ENCODE measurements at regions not wholly inside any gene's neighbourhood (a gene's known extent, or its start where the extent isn't known, plus 50 kb on each side); places are given as distances from the start of the nearest gene placed in this dataset.

DNA sequence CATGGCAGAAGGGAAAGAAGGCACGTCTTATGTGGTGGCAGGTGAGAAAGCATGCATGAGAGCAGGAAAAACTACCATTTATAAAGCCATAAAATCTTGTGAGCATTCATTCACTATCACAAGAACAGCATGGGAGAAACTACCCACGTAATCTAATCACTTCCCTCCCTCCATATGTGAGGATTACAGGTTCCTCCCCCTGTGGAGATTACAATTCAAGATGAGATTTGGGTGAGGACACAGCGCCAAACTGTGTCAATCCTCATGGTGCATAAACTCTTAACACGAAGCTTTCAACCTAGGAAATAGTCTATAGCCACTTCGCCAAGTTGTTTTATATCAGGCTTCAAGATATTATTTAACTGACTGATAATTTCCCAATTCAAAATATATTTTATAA lies 595.5 kb downstream of the FBXO15 start:
- no peak overlapping the region for H3K27ac Mint-ChIP-seq

DNA sequence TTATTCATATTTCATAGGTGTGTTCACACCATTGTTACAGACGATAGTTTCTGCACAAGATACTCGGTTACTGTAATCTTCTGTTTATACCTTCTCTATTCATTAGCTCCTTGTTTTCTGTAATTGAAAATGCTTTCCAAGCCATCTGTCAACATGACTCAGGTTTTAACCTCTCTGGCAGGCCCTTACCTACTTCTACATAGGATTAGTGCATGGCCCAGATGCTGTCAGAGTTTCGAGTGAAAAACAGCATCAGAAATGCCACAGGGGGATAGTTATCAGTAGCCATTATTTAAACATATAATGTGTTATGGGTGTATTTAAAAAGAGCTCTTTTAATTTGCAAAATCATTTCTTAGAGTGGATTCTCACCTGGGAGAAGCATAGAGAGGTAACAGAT lies 596.4 kb downstream of the FBXO15 start:
- Mint-ChIP-seq H3K27me3 (no peaks in the 10 kb centered on the region), H3K4me1 (ENCODE audit: low read depth) (no peaks in the 10 kb centered on the region), H3K27ac (no peak overlapping the region), H3K36me3 (ENCODE audit: insufficient read depth) (peaks cover 1% of the 10 kb centered on the region), H3K4me3 (ENCODE audit: low read depth) (no peak overlapping the region), H3K9me3 (ENCODE audit: low read depth) (peaks cover 4% of the 10 kb centered on the region)
- TF ChIP-seq, protein P1, sequence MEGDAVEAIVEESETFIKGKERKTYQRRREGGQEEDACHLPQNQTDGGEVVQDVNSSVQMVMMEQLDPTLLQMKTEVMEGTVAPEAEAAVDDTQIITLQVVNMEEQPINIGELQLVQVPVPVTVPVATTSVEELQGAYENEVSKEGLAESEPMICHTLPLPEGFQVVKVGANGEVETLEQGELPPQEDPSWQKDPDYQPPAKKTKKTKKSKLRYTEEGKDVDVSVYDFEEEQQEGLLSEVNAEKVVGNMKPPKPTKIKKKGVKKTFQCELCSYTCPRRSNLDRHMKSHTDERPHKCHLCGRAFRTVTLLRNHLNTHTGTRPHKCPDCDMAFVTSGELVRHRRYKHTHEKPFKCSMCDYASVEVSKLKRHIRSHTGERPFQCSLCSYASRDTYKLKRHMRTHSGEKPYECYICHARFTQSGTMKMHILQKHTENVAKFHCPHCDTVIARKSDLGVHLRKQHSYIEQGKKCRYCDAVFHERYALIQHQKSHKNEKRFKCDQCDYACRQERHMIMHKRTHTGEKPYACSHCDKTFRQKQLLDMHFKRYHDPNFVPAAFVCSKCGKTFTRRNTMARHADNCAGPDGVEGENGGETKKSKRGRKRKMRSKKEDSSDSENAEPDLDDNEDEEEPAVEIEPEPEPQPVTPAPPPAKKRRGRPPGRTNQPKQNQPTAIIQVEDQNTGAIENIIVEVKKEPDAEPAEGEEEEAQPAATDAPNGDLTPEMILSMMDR (IDR thresholded peaks at IDR 0.05; ENCODE audit: unreplicated experiment), result no peak
- DNase-seq (ENCODE audit: low spot score, unreplicated experiment), result no peak

More for the DNA sequence above, 595.5 kb downstream of the FBXO15 start:
- TF ChIP-seq, protein P1 (IDR thresholded peaks at IDR 0.05; ENCODE audit: unreplicated experiment), result no peak
- no peak for DNase-seq (ENCODE audit: low spot score, unreplicated experiment)
- peaks cover 4% of the 10 kb centered on the region for H3K9me3 Mint-ChIP-seq (ENCODE audit: low read depth)
- H3K4me1 Mint-ChIP-seq (ENCODE audit: low read depth), result no peaks in the 10 kb centered on the region
- no peaks in the 10 kb centered on the region for H3K36me3 Mint-ChIP-seq (ENCODE audit: insufficient read depth)
- no peaks in the 10 kb centered on the region for H3K27me3 Mint-ChIP-seq
- no peak overlapping the region for H3K4me3 Mint-ChIP-seq (ENCODE audit: low read depth)

DNA sequence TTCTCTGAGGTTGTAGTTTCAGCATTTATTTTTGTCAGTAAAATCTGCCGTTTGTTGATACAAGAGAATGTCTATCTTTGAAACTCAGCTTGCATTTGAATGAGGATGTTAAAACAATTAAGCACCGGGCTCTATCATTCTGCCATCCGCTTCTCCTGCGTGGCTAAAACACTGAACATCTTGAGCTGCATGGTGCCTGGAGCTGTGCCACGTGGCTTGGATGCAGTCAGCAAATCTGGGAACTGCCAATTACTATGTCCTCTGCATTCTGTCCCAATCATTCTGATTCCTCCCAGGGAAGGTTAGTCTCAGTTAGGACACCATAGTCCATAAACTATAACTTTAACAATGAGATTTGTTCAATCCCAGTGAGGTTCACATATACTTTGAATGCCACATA lies 598.4 kb downstream of the FBXO15 start:
- no peak overlapping the region for H3K4me3 Mint-ChIP-seq (ENCODE audit: low read depth)
- H3K27ac Mint-ChIP-seq, result no peak overlapping the region
- no peak for DNase-seq (ENCODE audit: low spot score, unreplicated experiment)
- H3K9me3 Mint-ChIP-seq (ENCODE audit: low read depth), result no peaks in the 10 kb centered on the region
- peaks cover 1% of the 10 kb centered on the region for H3K36me3 Mint-ChIP-seq (ENCODE audit: insufficient read depth)
- peaks cover 14% of the 10 kb centered on the region for H3K4me1 Mint-ChIP-seq (ENCODE audit: low read depth)
- TF ChIP-seq, protein P1 (IDR thresholded peaks at IDR 0.05; ENCODE audit: unreplicated experiment), result no peak
- H3K27me3 Mint-ChIP-seq, result no peaks in the 10 kb centered on the region

DNA sequence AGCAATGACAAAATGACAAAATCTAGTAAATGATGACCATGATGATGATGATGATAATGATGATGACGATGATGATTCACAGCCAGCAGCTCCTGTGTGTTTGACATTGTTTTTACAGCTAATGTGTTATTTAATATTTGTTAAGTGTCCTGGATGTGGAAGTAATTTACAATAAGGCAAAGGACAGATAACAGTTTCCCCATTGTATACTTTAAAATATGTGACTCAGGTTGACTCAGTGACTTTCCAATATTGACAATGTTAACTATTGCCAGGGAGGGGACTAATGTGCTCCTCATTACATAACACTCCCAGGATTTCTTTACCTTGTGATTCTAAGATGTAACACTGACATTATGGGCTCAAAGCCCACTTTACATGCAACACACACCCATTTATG lies 602.2 kb downstream of the FBXO15 start:
- Mint-ChIP-seq H3K27me3 (no peaks in the 10 kb centered on the region), H3K9me3 (ENCODE audit: low read depth) (no peaks in the 10 kb centered on the region), H3K27ac (peak overlapping the region; percentile 11), H3K4me1 (ENCODE audit: low read depth) (peaks cover 21% of the 10 kb centered on the region), H3K4me3 (ENCODE audit: low read depth) (no peak overlapping the region), H3K36me3 (ENCODE audit: insufficient read depth) (peaks cover 3% of the 10 kb centered on the region)
- TF ChIP-seq, protein P1 (IDR thresholded peaks at IDR 0.05; ENCODE audit: unreplicated experiment), result no peak
- no peak for DNase-seq (ENCODE audit: low spot score, unreplicated experiment)

DNA sequence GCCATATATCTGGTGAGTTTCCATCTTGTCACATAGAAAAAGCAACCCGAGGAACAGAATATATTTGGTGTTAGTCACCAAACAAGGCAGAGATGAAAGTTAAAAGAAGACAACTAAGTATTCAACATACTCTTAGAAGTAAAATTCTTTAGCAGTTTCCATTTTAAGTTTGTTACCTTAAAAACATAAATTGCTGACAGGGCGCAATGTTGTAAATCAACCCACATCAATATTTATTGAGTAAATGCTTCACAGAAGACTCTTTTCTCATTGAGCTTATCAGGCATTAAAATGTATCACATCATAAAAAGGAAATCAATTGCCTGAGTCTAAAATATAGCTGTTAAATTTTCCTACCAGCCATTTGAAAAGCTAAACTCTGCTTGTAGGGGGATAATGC lies 603.0 kb downstream of the FBXO15 start:
- no peak overlapping the region for H3K4me3 Mint-ChIP-seq (ENCODE audit: low read depth)
- peaks cover 26% of the 10 kb centered on the region for H3K4me1 Mint-ChIP-seq (ENCODE audit: low read depth)
- H3K9me3 Mint-ChIP-seq (ENCODE audit: low read depth), result no peaks in the 10 kb centered on the region
- H3K36me3 Mint-ChIP-seq (ENCODE audit: insufficient read depth), result peaks cover 4% of the 10 kb centered on the region
- DNase-seq (ENCODE audit: low spot score, unreplicated experiment), result no peak
- TF ChIP-seq, protein P1 (IDR thresholded peaks at IDR 0.05; ENCODE audit: unreplicated experiment), result no peak
- H3K27me3 Mint-ChIP-seq, result no peaks in the 10 kb centered on the region
- peak overlapping the region; percentile 76 for H3K27ac Mint-ChIP-seq

All from progenitor cell of endocrine pancreas (in vitro differentiated cells).